GM12865 (cell line): ENCODE measurements at regions not wholly inside any gene's neighbourhood (a gene's known extent, or its start where the extent isn't known, plus 50 kb on each side); places are given as distances from the start of the nearest gene placed in this dataset.

Experiments
- DNase-seq: peaks from one replicate; pipeline ENCODE4 v3.0.0; 2010; ENCODE audit warnings: low read depth
- H3K4me3 ChIP-seq: 2 replicates; pipeline ENCODE4 v1.5.1; 2011; ENCODE audit warnings: mild to moderate bottlenecking, low read depth, low read length, control low read depth
- TF ChIP-seq, protein P1 (sequence below): IDR thresholded peaks from 2 replicates; pipeline ENCODE4 v1.5.1; 2011; ENCODE audit warnings: low read length, control low read depth, low read depth, inconsistent platforms; ENCODE audit not compliant: insufficient read depth; ENCODE audit errors: missing control alignments

DNA sequence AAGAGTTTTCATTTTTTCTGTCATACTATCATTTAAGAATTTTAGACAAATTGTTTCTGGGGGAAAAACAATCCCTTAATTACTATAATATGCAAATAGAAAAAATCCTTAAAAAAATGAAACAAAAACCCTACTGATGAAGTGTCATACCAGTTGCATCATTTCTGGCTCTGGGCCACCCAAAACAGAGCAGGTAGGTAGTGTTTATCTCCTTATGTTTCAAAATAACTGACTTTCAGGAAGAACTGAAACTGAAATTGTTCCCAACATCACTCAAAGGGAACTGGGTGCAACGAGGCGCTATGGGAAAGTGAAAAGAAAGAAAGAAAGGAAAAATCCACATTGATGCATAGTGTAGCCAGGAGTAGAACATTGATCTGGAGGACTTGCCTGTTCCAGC is 653.1 kb upstream of the SOX9 start:
- DNase-seq, result no peak
- TF ChIP-seq, protein P1, sequence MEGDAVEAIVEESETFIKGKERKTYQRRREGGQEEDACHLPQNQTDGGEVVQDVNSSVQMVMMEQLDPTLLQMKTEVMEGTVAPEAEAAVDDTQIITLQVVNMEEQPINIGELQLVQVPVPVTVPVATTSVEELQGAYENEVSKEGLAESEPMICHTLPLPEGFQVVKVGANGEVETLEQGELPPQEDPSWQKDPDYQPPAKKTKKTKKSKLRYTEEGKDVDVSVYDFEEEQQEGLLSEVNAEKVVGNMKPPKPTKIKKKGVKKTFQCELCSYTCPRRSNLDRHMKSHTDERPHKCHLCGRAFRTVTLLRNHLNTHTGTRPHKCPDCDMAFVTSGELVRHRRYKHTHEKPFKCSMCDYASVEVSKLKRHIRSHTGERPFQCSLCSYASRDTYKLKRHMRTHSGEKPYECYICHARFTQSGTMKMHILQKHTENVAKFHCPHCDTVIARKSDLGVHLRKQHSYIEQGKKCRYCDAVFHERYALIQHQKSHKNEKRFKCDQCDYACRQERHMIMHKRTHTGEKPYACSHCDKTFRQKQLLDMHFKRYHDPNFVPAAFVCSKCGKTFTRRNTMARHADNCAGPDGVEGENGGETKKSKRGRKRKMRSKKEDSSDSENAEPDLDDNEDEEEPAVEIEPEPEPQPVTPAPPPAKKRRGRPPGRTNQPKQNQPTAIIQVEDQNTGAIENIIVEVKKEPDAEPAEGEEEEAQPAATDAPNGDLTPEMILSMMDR, result no peak
- H3K4me3 ChIP-seq, result no peak overlapping the region

DNA sequence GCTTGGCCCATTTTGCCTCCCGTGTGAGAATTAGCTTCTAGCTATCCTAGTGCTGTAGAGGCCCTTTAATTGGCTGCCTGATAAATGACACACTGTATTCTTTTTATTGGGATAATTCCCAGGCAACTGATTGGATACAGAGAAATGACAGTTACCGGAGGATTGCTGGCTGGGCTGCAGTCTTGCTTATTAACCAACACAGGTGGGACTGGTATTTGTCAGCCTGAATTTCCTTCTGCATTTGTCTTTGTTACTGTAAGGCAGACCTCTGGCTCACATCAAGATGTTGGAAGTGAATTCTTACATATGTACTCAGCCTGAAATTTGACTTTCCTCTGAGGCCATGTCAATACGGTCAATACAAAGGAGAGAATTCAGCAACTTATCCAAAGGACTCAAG is 650.8 kb upstream of the SOX9 start:
- no peak for DNase-seq
- TF ChIP-seq, protein P1, result no peak
- no peak overlapping the region for H3K4me3 ChIP-seq

DNA sequence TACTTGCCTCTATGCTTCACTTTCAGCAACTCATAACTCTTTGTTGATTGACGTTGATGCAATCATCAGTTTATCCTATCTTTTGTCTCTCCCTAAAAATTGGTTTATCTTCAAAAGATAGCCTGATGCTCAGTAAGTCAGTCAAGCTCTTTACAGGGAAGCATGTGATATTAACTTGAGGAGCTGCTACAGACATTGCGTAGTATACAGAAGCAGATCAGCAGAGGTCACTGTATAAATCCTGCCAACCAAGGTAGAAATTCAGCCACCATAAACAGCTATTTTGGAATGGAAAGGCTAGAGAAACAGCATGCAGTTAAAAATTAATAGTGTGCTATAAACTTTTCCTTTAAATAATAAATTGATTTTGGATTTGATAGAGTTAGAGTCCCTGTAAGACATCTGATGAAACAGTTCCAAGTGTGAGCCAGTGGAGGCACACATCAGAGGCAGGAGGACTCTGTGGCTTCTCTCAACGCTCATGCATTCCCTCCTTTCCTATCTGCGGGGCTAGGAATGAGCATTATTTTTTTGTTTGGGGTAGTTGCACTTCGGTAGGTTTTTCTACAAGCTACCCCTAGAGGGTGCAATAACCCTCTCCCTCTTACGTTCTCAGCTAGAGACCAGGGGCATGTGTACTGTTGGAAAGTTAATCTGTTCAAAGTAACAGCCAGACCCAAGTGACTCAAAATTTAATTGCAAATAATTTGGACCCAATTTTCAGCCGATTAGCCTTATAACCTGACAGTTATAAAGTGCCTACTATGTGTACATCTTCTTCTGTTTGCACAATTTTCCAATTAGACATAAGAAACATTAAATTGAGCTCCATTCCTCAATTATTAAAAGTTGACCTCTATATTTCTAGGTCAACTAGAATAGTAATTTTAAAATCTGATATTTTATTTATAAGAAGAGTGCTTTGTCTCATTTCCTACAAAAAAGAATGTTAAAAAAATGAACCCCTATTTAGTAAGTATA is 647.7 kb upstream of the SOX9 start:
- DNase-seq, result peak; percentile 69
- H3K4me3 ChIP-seq, result no peak overlapping the region
- TF ChIP-seq, protein P1, result peak; percentile 70

DNA sequence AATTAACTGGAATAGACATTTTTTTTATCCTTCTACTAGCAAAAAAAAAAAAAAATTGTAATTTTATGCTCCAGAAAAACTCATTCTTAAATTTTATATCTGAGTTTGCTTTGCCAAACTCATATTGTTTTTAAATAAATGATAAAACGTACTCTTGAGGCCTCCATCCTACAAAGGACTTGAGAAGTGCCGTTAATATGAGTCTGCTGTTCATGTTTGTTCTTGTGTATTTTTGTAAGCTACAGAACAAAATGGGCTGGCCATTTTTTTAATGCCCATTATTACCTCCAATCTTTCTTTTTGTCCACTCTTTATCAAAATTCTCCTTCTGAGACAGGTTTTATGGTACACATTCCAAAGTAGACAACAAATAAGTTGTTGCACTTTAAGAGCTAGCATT is 643.5 kb upstream of the SOX9 start:
- H3K4me3 ChIP-seq, result no peak overlapping the region
- TF ChIP-seq, protein P1, result no peak
- no peak for DNase-seq

DNA sequence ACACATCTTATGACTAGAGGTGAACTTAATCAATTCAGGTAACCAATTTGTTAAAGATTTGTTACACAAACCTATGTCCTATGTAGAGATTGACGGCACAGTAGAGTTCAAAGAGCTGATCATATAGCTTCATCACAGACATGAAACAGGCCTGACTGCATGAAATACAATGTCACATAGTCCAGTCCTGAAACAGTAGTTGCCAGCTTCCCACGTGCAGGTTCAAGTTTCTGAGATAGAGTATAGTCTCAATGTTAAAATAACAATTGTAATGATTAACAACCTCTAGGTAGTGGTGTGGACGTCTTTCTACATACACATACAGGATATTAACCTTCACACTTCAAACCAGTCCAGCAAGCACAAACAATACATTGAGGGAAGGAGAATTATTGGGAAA is 640.7 kb upstream of the SOX9 start:
- TF ChIP-seq, protein P1, result no peak
- H3K4me3 ChIP-seq, result no peak overlapping the region
- DNase-seq, result no peak

DNA sequence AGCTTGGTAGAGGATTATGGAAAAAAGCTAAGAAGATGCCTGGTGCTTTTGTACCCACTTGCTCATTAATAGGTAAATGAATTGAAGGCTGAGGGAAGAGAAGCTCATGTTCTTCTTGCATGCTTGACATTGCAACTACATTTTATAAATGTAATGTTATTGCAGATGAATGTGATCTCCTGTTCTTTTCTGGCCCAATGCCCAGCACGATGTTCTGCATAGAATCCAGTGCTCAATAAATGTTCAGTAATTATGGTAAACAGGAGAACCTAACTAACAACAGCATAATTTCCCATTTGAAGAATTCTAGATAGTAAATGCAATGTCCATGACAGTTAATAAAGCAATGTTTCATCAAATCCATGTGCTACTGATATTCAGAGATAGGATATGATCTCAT is 638.2 kb upstream of the SOX9 start:
- DNase-seq, result no peak
- TF ChIP-seq, protein P1, result no peak
- H3K4me3 ChIP-seq, result no peak overlapping the region
